Thymus (tissue), 11 donors: ENCODE measurements at regions not wholly inside any gene's neighbourhood (a gene's known extent, or its start where the extent isn't known, plus 50 kb on each side); places are given as distances from the start of the nearest gene placed in this dataset.

ENCODE experiments used
- DNase-seq, 9 donors: peaks; one replicate each; pipeline ENCODE4 v3.0.0-alpha.2; 2013; ENCODE audit warnings: low spot score in 9 of 9, low read depth in 6 of 9, missing footprints in 1 of 9
- H3K27ac ChIP-seq, 2 donors: one replicate each; pipeline ENCODE4 v1.5.1; 2013; ENCODE audit warnings: control low read depth in 1 of 2, low read depth in 1 of 2, low read length in 1 of 2, mild to moderate bottlenecking in 1 of 2, moderate library complexity in 1 of 2
- H3K27me3 ChIP-seq, 2 donors: one replicate each; pipeline ENCODE4 v1.5.1; 2013; ENCODE audit warnings: low read length in 1 of 2; ENCODE audit not compliant: control insufficient read depth in 2 of 2, insufficient read depth in 1 of 2
- H3K36me3 ChIP-seq, 2 donors: one replicate each; pipeline ENCODE4 v1.5.1; 2013; ENCODE audit warnings: low read length in 1 of 2, mild to moderate bottlenecking in 1 of 2, moderate library complexity in 1 of 2; ENCODE audit not compliant: control insufficient read depth in 2 of 2, insufficient read depth in 2 of 2
- H3K4me1 ChIP-seq, 2 donors: one replicate each; pipeline ENCODE4 v1.5.1; 2013; ENCODE audit warnings: low read length in 2 of 2; ENCODE audit not compliant: control insufficient read depth in 2 of 2, insufficient read depth in 2 of 2
- H3K4me3 ChIP-seq, 2 donors: one replicate each; pipeline ENCODE4 v1.5.1; 2013; ENCODE audit warnings: low read length in 2 of 2, control low read depth in 1 of 2, mild to moderate bottlenecking in 1 of 2
- H3K9me3 ChIP-seq, 2 donors: one replicate each; pipeline ENCODE4 v1.5.1; 2013; ENCODE audit warnings: low read length in 1 of 2, mild to moderate bottlenecking in 1 of 2; ENCODE audit not compliant: control insufficient read depth in 2 of 2, insufficient read depth in 1 of 2
- WGBS: extraction: QIAGEN DNeasy Blood & Tissue Kit; methylation state at CpG from one replicate; pipeline ENCODE4 v1.1.7; 2013; 5-methylcytosine and 5-hydroxymethylcytosine counted together
- donor health status: healthy.

DNA sequence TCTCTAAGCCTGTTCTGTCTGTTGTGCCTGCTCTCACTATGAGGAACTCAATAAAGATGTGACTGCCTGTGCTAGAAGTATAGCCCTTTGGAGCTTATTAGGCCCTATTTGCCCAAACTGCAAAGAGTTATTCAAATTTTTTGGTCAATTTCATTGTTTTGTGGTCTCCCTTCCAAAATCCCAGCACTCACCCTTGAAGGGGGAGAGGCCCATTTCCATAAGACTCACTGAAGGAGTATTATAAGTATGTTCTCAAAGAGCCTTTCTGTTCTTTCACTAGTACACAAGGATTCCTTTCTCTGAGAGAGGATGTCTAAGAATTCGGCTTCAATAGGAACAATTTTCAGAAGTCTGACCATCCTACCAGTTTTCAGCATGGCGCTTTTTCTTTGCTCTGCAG lies 641.9 kb upstream of the REG3G start:
- Histone ChIP-seq H3K4me1 (no peaks in the 10 kb centered on the region), H3K4me3 (no peak overlapping the region), H3K9me3 (peaks cover 0 to 3% of the 10 kb centered on the region in 2 donors), H3K27me3 (no peaks in the 10 kb centered on the region), H3K36me3 (no peaks in the 10 kb centered on the region), H3K27ac (no peak overlapping the region)
- 73% methylated on average over 2 of the region's 2 CpGs for WGBS
- no peak for DNase-seq

GRCh38 chr2:78397198-78397597 lies 628.3 kb upstream of the REG3G start:
- no peak for DNase-seq
- Histone ChIP-seq H3K4me1 (no peaks in the 10 kb centered on the region), H3K27me3 (no peaks in the 10 kb centered on the region), H3K36me3 (no peaks in the 10 kb centered on the region), H3K27ac (no peak overlapping the region), H3K9me3 (peaks cover 0 to 7% of the 10 kb centered on the region in 2 donors), H3K4me3 (no peak overlapping the region)
- 96% methylated on average over 6 of the region's 6 CpGs for WGBS

- no peak overlapping the region for H3K4me3 ChIP-seq
- WGBS: 93% methylated on average over 7 of the region's 7 CpGs
- peaks cover 0 to 3% of the 10 kb centered on the region in 2 donors for H3K9me3 ChIP-seq
- no peaks in the 10 kb centered on the region for H3K4me1 ChIP-seq
- no peaks in the 10 kb centered on the region for H3K27me3 ChIP-seq
- H3K27ac ChIP-seq: no peak overlapping the region
- H3K36me3 ChIP-seq: no peaks in the 10 kb centered on the region
- DNase-seq: no peak
Observed at GRCh38 chr2:78407960-78408794, 617.3 kb upstream of the REG3G start.

DNA sequence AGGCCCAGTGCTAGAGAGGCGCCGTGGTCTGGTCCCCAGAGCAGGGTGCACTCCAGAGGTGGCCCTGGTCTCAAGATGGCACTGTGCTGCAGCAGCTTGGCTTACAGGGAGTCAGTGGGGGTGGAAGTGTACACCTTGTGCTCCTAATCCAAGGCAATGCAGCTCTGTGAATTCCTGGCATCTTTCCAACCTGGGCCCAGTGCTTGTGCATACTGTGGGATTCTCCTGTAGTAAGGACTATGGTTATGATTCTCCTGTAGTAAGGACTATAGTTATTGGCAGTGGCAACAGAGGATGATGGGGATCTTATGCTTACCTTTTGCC lies 616.7 kb upstream of the REG3G start:
- no peak for DNase-seq
- WGBS: 94% methylated on average over 2 of the region's 2 CpGs

GRCh38 chr2:78411303-78411702 lies 614.2 kb upstream of the REG3G start:
- H3K9me3 ChIP-seq: peaks cover 0 to 3% of the 10 kb centered on the region in 2 donors
- no peaks in the 10 kb centered on the region for H3K36me3 ChIP-seq
- H3K27ac ChIP-seq: no peak overlapping the region
- H3K27me3 ChIP-seq: no peaks in the 10 kb centered on the region
- H3K4me3 ChIP-seq: no peak overlapping the region
- H3K4me1 ChIP-seq: no peaks in the 10 kb centered on the region
- no peak for DNase-seq

More for the DNA sequence above, 616.7 kb upstream of the REG3G start:
- Histone ChIP-seq H3K4me1 (no peaks in the 10 kb centered on the region), H3K27ac (no peak overlapping the region), H3K27me3 (no peaks in the 10 kb centered on the region), H3K4me3 (no peak overlapping the region), H3K9me3 (peaks cover 0 to 3% of the 10 kb centered on the region in 2 donors), H3K36me3 (no peaks in the 10 kb centered on the region)

DNA sequence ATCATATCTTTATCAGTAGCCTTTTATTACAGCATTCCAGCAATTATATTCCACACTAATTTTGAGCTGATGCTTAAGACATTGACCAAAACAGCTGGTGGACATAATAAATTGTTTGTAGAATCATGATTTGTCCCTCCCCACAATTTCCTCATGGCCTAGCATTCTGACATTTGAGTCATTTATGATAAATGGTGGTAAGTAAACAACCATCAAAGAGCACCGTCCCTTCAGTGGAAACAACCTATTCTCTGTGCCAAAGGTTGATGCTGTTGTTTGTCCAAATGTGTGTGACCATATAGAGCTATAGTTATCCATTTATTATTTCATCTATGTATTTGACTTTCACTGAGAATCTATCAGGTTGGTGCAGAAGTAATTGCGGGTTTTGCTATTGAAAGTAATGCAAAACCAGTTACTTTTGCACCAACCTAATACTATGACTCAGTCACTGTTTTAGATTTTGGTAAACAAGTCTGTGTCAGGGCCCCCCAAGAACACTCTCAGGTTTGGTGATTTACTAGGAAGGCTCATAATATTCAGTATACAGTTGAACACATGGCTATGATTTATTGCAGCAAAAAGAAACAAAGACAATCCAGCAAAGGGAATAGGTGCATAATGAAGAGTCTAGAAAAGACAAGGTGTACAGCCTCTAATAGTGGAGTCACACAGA lies 608.7 kb upstream of the REG3G start:
- no peak overlapping the region for H3K4me3 ChIP-seq
- no peaks in the 10 kb centered on the region for H3K27me3 ChIP-seq
- no peaks in the 10 kb centered on the region for H3K36me3 ChIP-seq
- H3K27ac ChIP-seq: no peak overlapping the region
- H3K4me1 ChIP-seq: no peaks in the 10 kb centered on the region
- no peaks in the 10 kb centered on the region for H3K9me3 ChIP-seq
- DNase-seq: no peak
- WGBS: 83% methylated on average over 2 of the region's 2 CpGs

- H3K36me3 ChIP-seq: no peaks in the 10 kb centered on the region
- no peak overlapping the region for H3K27ac ChIP-seq
- no peaks in the 10 kb centered on the region for H3K9me3 ChIP-seq
- H3K27me3 ChIP-seq: no peaks in the 10 kb centered on the region
- WGBS: 78% methylated on average over 2 of the region's 2 CpGs
- no peaks in the 10 kb centered on the region for H3K4me1 ChIP-seq
- DNase-seq: no peak
- H3K4me3 ChIP-seq: no peak overlapping the region
Observed at GRCh38 chr2:78417355-78417754, 608.1 kb upstream of the REG3G start.

- 75% methylated on average over 2 of the region's 2 CpGs for WGBS
- no peak for DNase-seq
- Histone ChIP-seq H3K9me3 (no peaks in the 10 kb centered on the region), H3K36me3 (no peaks in the 10 kb centered on the region), H3K27me3 (no peaks in the 10 kb centered on the region), H3K4me3 (no peak overlapping the region), H3K4me1 (no peaks in the 10 kb centered on the region), H3K27ac (no peak overlapping the region)
Observed at GRCh38 chr2:78418021-78418420, 607.5 kb upstream of the REG3G start.

GRCh38 chr2:78420132-78420531 lies 605.4 kb upstream of the REG3G start:
- H3K36me3 ChIP-seq: no peaks in the 10 kb centered on the region
- H3K27me3 ChIP-seq: no peaks in the 10 kb centered on the region
- H3K27ac ChIP-seq: no peak overlapping the region
- no peak overlapping the region for H3K4me3 ChIP-seq
- DNase-seq: no peak
- 96% methylated on average over 1 of the region's 1 CpG for WGBS
- H3K9me3 ChIP-seq: no peaks in the 10 kb centered on the region
- no peaks in the 10 kb centered on the region for H3K4me1 ChIP-seq
